ENCODE measurements at regions not wholly inside any gene's neighbourhood (a gene's known extent, or its start where the extent isn't known, plus 50 kb on each side); places are given as distances from the start of the nearest gene placed in this dataset.
A peak's percentile ranks its signal among the peaks of the same experiment; 100 is the strongest.
"Not testable (repeated sequence)": the region's sequence is repeated elsewhere in the genome, so short reads cannot be mapped to it uniquely, and the experiment has no call there.

- DNase-seq (ENCODE audit: low read depth, low spot score): peak; percentile 44
- no peak for TF ChIP-seq CTCF (IDR thresholded peaks at IDR 0.05; ENCODE audit: low read depth, low read length)
- in situ Hi-C loops (cut with HindIII; ENCODE audit: low sequenced_read_pairs): no loop called here
- no peak overlapping the region for H3K4me3 ChIP-seq (ENCODE audit: low read depth, low read length)
Observed at GRCh38 chr11:45411228-45411946, 125.2 kb upstream of the SYT13 start.

- no peak for TF ChIP-seq CTCF (IDR thresholded peaks at IDR 0.05; ENCODE audit: low read depth, low read length)
- H3K4me3 ChIP-seq (ENCODE audit: low read depth, low read length): no peak overlapping the region
- in situ Hi-C loops (cut with HindIII; ENCODE audit: low sequenced_read_pairs): no loop called here
- no peak for DNase-seq (ENCODE audit: low read depth, low spot score)
Observed at GRCh38 chr11:45410391-45411227, 124.5 kb upstream of the SYT13 start.

GRCh38 chr11:45409587-45409986 is 123.4 kb upstream of the SYT13 start:
- no peak overlapping the region for H3K4me3 ChIP-seq (ENCODE audit: low read depth, low read length)
- no peak for TF ChIP-seq CTCF (IDR thresholded peaks at IDR 0.05; ENCODE audit: low read depth, low read length)
- no peak for DNase-seq (ENCODE audit: low read depth, low spot score)
- in situ Hi-C loops (cut with HindIII; ENCODE audit: low sequenced_read_pairs): no loop called here

- H3K4me3 ChIP-seq (ENCODE audit: low read depth, low read length): no peak overlapping the region
- no peak for DNase-seq (ENCODE audit: low read depth, low spot score)
- in situ Hi-C loops (cut with HindIII; ENCODE audit: low sequenced_read_pairs): no loop called here
- TF ChIP-seq CTCF (IDR thresholded peaks at IDR 0.05; ENCODE audit: low read depth, low read length): no peak
Observed at GRCh38 chr11:45407226-45407625, 121.1 kb upstream of the SYT13 start.

GRCh38 chr11:45405916-45406670 is 120.0 kb upstream of the SYT13 start:
- in situ Hi-C loops (cut with HindIII; ENCODE audit: low sequenced_read_pairs): no loop called here
- TF ChIP-seq CTCF (IDR thresholded peaks at IDR 0.05; ENCODE audit: low read depth, low read length): peak; percentile 57
- DNase-seq (ENCODE audit: low read depth, low spot score): no peak
- no peak overlapping the region for H3K4me3 ChIP-seq (ENCODE audit: low read depth, low read length)

GRCh38 chr11:45403521-45403920 is 117.4 kb upstream of the SYT13 start:
- H3K4me3 ChIP-seq (ENCODE audit: low read depth, low read length); in situ Hi-C loops (cut with HindIII; ENCODE audit: low sequenced_read_pairs): not testable (repeated sequence)
- DNase-seq (ENCODE audit: low read depth, low spot score): peak; percentile 17

Data from astrocyte of the spinal cord (primary cell).